ENCODE measurements at regions not wholly inside any gene's neighbourhood (a gene's known extent, or its start where the extent isn't known, plus 50 kb on each side); places are given as distances from the start of the nearest gene placed in this dataset.

GRCh38 chr9:78453450-78453849 is 156.5 kb downstream of the PSAT1 start:
- Mint-ChIP-seq H3K27ac (ENCODE audit: unreplicated experiment) (no peak overlapping the region), H3K4me3 (ENCODE audit: low read depth, unreplicated experiment) (no peak overlapping the region), H3K27me3 (ENCODE audit: unreplicated experiment) (peaks cover 29% of the 10 kb centered on the region), H3K36me3 (ENCODE audit: insufficient read depth, unreplicated experiment) (no peaks in the 10 kb centered on the region), H3K9me3 (ENCODE audit: low read depth, unreplicated experiment) (no peaks in the 10 kb centered on the region), H3K4me1 (ENCODE audit: low read depth, unreplicated experiment) (no peaks in the 10 kb centered on the region)
- BruUV-seq (replicated peaks): no TSS peak
- intact Hi-C loops (cut with micrococcal nuclease; ENCODE audit: unreplicated experiment): no loop called here
- TF ChIP-seq CTCF (IDR thresholded peaks at IDR 0.05; ENCODE audit: unreplicated experiment): no peak
- DNase-seq: no peak
- CTCF ChIA-PET: no interaction called here

- Mint-ChIP-seq H3K27ac (ENCODE audit: unreplicated experiment) (no peak overlapping the region), H3K4me1 (ENCODE audit: low read depth, unreplicated experiment) (no peaks in the 10 kb centered on the region), H3K27me3 (ENCODE audit: unreplicated experiment) (peaks cover 10% of the 10 kb centered on the region), H3K36me3 (ENCODE audit: insufficient read depth, unreplicated experiment) (no peaks in the 10 kb centered on the region), H3K4me3 (ENCODE audit: low read depth, unreplicated experiment) (no peak overlapping the region), H3K9me3 (ENCODE audit: low read depth, unreplicated experiment) (no peaks in the 10 kb centered on the region)
- CTCF ChIA-PET: no interaction called here
- no peak for TF ChIP-seq CTCF (IDR thresholded peaks at IDR 0.05; ENCODE audit: unreplicated experiment)
- no peak for DNase-seq
- BruUV-seq (replicated peaks): no TSS peak
- intact Hi-C loops (cut with micrococcal nuclease; ENCODE audit: unreplicated experiment): no loop called here
Measured at GRCh38 chr9:78462611-78463010, 165.7 kb downstream of the PSAT1 start.

GRCh38 chr9:78463750-78464149 is 166.8 kb downstream of the PSAT1 start:
- Mint-ChIP-seq H3K9me3 (ENCODE audit: low read depth, unreplicated experiment) (no peaks in the 10 kb centered on the region), H3K27ac (ENCODE audit: unreplicated experiment) (no peak overlapping the region), H3K4me3 (ENCODE audit: low read depth, unreplicated experiment) (no peak overlapping the region), H3K36me3 (ENCODE audit: insufficient read depth, unreplicated experiment) (no peaks in the 10 kb centered on the region), H3K4me1 (ENCODE audit: low read depth, unreplicated experiment) (no peaks in the 10 kb centered on the region), H3K27me3 (ENCODE audit: unreplicated experiment) (peaks cover 17% of the 10 kb centered on the region)
- BruUV-seq (replicated peaks): no TSS peak
- CTCF ChIA-PET: no interaction called here
- no peak for TF ChIP-seq CTCF (IDR thresholded peaks at IDR 0.05; ENCODE audit: unreplicated experiment)
- no peak for DNase-seq
- intact Hi-C loops (cut with micrococcal nuclease; ENCODE audit: unreplicated experiment): no loop called here

- CTCF ChIA-PET: no interaction called here
- no peak for DNase-seq
- no peaks in the 10 kb centered on the region for H3K9me3 Mint-ChIP-seq (ENCODE audit: low read depth, unreplicated experiment)
- H3K27me3 Mint-ChIP-seq (ENCODE audit: unreplicated experiment): peaks cover 28% of the 10 kb centered on the region
- BruUV-seq (replicated peaks): no TSS peak
- intact Hi-C loops (cut with micrococcal nuclease; ENCODE audit: unreplicated experiment): no loop called here
- H3K4me1 Mint-ChIP-seq (ENCODE audit: low read depth, unreplicated experiment): no peaks in the 10 kb centered on the region
- no peaks in the 10 kb centered on the region for H3K36me3 Mint-ChIP-seq (ENCODE audit: insufficient read depth, unreplicated experiment)
- no peak overlapping the region for H3K27ac Mint-ChIP-seq (ENCODE audit: unreplicated experiment)
- no peak for TF ChIP-seq CTCF (IDR thresholded peaks at IDR 0.05; ENCODE audit: unreplicated experiment)
- H3K4me3 Mint-ChIP-seq (ENCODE audit: low read depth, unreplicated experiment): no peak overlapping the region
Measured at GRCh38 chr9:78468231-78468630, 171.3 kb downstream of the PSAT1 start.
